Ishikawa (cell line): ENCODE measurements at regions not wholly inside any gene's neighbourhood (a gene's known extent, or its start where the extent isn't known, plus 50 kb on each side); places are given as distances from the start of the nearest gene placed in this dataset.

ENCODE experiments used
- CEBPB ChIP-seq: IDR thresholded peaks from 2 replicates; pipeline ENCODE4 v1.6.1; 2012
- CREB1 ChIP-seq: IDR thresholded peaks from 2 replicates; pipeline ENCODE4 v1.6.1; 2012; ENCODE audit warnings: low read depth
- EGR1 ChIP-seq: IDR thresholded peaks from 2 replicates; pipeline ENCODE4 v1.6.1; 2012
- EP300 ChIP-seq: IDR thresholded peaks from 2 replicates; pipeline ENCODE4 v1.6.1; 2012; ENCODE audit warnings: borderline replicate concordance
- FOXM1 ChIP-seq: IDR thresholded peaks from 2 replicates; pipeline ENCODE4 v1.6.1; 2012; ENCODE audit warnings: low read depth, borderline replicate concordance
- MAX ChIP-seq: IDR thresholded peaks from 2 replicates; pipeline ENCODE4 v1.6.1; 2012
- NFIC ChIP-seq: IDR thresholded peaks from 2 replicates; pipeline ENCODE4 v1.6.1; 2012
- RAD21 ChIP-seq: IDR thresholded peaks from 2 replicates; pipeline ENCODE4 v1.6.1; 2012; ENCODE audit warnings: low read depth
- TAF1 ChIP-seq: IDR thresholded peaks from 2 replicates; pipeline ENCODE4 v1.6.1; 2012; ENCODE audit warnings: low read depth, mild to moderate bottlenecking
- TCF12 ChIP-seq: IDR thresholded peaks from 2 replicates; pipeline ENCODE4 v1.6.1; 2012; ENCODE audit warnings: low read depth
- TEAD4 ChIP-seq: IDR thresholded peaks from 2 replicates; pipeline ENCODE4 v1.6.1; 2012
- YY1 ChIP-seq: IDR thresholded peaks from 2 replicates; pipeline ENCODE4 v1.6.1; 2012; ENCODE audit warnings: low read depth
- ZBTB7A ChIP-seq: IDR thresholded peaks from 2 replicates; pipeline ENCODE4 v1.6.1; 2012; ENCODE audit warnings: low read depth
- TF ChIP-seq, protein P1 (sequence below): IDR thresholded peaks from 2 replicates; pipeline ENCODE4 v1.6.1; 2012
- TF ChIP-seq, protein P2 (sequence below): IDR thresholded peaks from 2 replicates; pipeline ENCODE4 v1.6.1; 2012; ENCODE audit warnings: low read depth, mild to moderate bottlenecking

DNA sequence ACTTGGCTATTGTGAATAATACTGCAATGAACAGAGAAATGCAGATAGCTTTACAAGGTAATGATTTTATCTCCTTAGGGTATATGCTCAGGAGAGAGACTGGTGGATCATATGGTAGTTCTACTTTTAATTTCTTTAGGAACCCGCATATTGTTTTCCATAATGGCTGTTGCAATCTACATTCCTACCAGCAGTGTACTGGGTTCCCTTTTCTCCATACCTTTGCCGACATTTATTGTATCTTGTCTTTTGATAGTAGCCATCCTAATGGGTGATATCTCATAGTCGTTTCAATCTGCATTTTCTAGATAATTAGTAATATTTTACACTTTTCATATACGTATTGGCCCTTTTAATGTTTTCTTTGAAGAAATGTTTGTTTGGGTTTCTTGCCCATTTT lies 702.9 kb upstream of the ACVR2A start:
- TF ChIP-seq, protein P1, sequence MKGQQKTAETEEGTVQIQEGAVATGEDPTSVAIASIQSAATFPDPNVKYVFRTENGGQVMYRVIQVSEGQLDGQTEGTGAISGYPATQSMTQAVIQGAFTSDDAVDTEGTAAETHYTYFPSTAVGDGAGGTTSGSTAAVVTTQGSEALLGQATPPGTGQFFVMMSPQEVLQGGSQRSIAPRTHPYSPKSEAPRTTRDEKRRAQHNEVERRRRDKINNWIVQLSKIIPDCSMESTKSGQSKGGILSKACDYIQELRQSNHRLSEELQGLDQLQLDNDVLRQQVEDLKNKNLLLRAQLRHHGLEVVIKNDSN, result no peak
- no peak for TF ChIP-seq CEBPB
- TF ChIP-seq TEAD4, result no peak
- TF ChIP-seq CREB1, result no peak
- TF ChIP-seq MAX, result no peak
- no peak for TF ChIP-seq NFIC
- no peak for TF ChIP-seq EGR1
- no peak for TF ChIP-seq ZBTB7A

DNA sequence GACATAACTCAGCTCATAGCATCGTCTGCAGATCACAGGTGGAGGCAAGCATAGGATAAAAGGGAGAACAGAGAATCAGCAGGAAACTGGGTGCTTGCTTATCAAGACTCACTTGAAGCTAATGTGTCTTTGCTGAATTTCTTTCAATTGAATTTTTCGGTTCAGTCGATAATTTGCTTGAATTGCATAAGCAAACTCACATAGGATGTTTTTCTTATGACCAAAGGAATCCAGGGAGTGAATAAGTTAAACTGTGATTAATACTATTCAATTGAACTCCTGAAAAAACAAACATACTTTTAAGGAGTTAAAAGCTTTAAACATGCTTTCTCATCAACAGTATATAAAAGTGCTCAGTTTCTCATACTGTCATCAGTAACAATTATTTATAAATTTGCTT lies 707.1 kb upstream of the ACVR2A start:
- TF ChIP-seq CREB1, result no peak
- no peak for TF ChIP-seq TAF1
- TF ChIP-seq ZBTB7A, result no peak
- TF ChIP-seq RAD21, result no peak
- TF ChIP-seq EP300, result no peak
- TF ChIP-seq, protein P2, sequence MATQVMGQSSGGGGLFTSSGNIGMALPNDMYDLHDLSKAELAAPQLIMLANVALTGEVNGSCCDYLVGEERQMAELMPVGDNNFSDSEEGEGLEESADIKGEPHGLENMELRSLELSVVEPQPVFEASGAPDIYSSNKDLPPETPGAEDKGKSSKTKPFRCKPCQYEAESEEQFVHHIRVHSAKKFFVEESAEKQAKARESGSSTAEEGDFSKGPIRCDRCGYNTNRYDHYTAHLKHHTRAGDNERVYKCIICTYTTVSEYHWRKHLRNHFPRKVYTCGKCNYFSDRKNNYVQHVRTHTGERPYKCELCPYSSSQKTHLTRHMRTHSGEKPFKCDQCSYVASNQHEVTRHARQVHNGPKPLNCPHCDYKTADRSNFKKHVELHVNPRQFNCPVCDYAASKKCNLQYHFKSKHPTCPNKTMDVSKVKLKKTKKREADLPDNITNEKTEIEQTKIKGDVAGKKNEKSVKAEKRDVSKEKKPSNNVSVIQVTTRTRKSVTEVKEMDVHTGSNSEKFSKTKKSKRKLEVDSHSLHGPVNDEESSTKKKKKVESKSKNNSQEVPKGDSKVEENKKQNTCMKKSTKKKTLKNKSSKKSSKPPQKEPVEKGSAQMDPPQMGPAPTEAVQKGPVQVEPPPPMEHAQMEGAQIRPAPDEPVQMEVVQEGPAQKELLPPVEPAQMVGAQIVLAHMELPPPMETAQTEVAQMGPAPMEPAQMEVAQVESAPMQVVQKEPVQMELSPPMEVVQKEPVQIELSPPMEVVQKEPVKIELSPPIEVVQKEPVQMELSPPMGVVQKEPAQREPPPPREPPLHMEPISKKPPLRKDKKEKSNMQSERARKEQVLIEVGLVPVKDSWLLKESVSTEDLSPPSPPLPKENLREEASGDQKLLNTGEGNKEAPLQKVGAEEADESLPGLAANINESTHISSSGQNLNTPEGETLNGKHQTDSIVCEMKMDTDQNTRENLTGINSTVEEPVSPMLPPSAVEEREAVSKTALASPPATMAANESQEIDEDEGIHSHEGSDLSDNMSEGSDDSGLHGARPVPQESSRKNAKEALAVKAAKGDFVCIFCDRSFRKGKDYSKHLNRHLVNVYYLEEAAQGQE, result no peak
- no peak for TF ChIP-seq TEAD4
- no peak for TF ChIP-seq YY1
- TF ChIP-seq, protein P1, result no peak
- TF ChIP-seq FOXM1, result no peak
- no peak for TF ChIP-seq EGR1
- no peak for TF ChIP-seq TCF12
- TF ChIP-seq MAX, result no peak
- no peak for TF ChIP-seq CEBPB
- TF ChIP-seq NFIC, result no peak

DNA sequence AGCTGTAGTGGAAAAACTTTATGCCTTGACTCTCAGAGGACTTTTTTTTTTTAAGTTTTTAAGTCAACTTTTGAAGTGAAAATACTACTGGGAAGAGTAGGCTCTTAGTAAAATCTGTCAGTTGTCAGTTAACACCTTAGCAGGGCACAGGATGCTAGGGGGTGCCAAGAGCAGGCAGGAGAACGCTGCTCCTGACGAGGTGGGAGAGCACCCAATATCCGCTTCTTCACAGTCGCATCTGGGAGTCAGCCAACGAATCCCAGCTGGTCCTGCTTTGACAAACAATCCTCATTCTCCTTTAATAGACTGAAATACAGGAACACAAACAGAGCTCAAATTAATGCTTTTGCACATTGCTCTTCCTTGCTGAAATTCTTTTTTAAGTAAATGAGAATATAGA lies 709.5 kb upstream of the ACVR2A start:
- TF ChIP-seq ZBTB7A, result no peak

GRCh38 chr2:147133286-147133908 lies 711.4 kb upstream of the ACVR2A start:
- TF ChIP-seq RAD21 (no peak), ZBTB7A (no peak), NFIC (no peak), CREB1 (no peak)

DNA sequence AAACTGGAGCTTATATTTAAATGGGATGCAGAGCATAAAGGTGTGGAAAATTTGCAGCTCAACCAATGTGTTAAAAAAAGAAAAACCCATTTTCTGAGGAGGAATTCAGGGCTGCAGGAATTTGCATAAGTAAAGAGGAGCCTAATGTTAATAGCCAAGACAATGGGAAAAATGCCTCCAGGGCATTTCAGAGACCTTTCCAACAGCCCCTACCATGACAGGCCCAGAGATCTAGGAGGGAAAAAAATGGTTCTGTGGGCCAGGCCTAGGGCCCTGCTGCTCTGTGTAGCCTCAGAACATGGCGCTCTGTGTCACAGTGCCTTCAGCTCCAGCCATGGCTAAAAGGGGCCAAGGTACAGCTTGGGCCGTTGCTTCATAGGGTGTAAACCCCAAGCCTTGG lies 719.7 kb upstream of the ACVR2A start:
- TF ChIP-seq, protein P1, result no peak
- TF ChIP-seq CEBPB (no peak), CREB1 (no peak)
- TF ChIP-seq, protein P2, result no peak

DNA sequence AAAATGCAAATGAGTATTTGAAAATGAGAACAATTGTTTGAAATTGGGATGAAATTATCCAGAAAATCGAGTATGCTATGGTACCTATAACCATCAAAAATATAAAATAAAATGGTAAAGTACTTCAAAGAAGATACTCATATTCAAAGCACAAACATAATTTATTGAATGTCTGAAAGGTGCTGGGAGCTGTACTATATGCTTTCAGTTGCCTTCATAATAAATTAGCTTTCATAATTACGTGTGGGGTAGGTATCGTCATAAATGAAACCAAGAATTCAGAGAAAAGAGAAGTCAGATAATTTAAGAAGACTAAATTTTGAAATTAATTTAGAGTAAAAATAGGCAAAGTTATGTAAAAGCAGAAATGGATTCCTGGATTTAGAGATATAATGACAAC lies 721.9 kb upstream of the ACVR2A start:
- TF ChIP-seq EP300 (no peak), EGR1 (no peak), NFIC (no peak), RAD21 (no peak), FOXM1 (no peak), CEBPB (no peak)
- TF ChIP-seq, protein P1, result no peak
